GM18508 (cell line): ENCODE measurements at regions not wholly inside any gene's neighbourhood (a gene's known extent, or its start where the extent isn't known, plus 50 kb on each side); places are given as distances from the start of the nearest gene placed in this dataset.

ENCODE experiments used
- ATAC-seq: cut with Tn5 transposase; IDR thresholded peaks from one replicate; pipeline ENCODE4 v1.9.1; 2021; ENCODE audit warnings: moderate number of reproducible peaks; ENCODE audit not compliant: insufficient read depth, unreplicated experiment

DNA sequence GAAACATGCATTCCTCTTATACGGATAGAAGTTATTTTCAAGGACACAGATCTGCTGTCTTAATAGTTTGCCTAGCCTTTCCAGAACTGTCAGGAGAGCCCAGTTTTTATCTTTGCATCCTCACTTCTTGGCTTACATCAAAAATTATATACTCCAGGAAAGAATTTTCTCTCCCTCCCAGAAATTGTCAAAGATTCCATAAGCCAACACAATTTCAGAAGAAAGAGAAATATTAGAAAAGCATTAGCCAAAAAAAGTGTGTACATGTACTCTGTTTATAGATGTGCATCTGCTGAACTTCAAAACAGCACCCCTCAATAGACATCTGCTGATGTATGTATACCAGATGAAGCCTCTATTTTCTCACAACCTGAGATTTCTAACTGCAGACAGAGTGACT, 210.4 kb downstream of the METTL4 start:
- no peak for ATAC-seq

DNA sequence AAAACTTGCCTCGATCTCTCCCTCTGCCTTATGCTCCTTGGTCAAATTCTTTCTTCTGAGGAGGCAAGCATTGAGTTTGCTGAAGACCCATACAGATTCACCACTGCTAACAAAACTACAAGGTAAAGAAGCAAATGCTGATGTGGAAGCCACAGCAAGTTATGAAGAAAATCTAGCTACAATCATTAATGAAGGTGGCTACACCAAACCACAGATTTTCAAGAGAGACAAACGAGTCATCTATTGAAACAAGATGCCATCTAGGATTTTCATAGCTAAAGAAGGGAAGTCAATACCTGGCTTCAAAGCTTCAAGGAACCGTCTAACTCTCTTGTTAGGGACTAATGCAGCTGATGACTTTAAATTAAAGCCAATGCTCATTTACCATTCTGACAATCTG, 203.2 kb downstream of the METTL4 start:
- ATAC-seq, result no peak

DNA sequence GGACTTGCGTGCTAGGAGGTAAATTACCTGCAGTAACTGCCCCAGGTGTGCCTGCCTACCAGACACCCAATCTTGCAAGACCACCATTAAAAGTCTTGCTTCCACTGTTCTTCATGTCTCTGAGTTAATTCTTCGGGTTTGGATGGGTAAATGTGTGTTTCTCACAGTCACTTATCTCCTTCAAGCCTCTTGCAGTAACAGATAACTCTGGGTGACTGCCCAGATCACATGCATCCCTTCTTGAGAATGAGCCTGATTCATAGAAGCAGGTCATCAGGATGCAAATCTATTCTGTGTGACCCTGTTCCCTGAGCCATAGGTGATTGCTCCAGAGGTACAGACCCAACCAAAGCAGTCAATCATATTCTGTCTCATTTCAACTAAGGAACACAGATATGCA, 194.6 kb downstream of the METTL4 start:
- no peak for ATAC-seq

DNA sequence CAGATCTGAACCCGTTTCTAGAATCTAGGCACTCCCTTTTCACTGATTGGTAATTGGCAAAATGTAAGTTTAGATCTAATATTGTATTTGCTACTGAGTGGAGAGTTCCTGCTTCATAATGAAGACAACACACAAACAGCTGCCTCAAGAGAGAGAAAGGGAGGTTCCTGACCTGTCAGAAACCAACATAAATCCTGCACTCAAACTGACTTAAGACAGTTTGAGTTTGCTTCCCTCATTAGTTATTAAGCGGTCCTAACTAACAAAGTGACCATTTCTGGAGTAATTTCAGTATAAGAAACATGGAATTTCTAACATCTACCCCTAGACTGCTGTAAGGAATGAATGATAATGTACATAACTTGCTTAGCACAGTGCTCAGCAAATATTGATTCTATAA, 191.2 kb downstream of the METTL4 start:
- no peak for ATAC-seq

- ATAC-seq, result no peak
Measured at GRCh38 chr18:2381539-2381938, 189.8 kb downstream of the METTL4 start.

GRCh38 chr18:2387588-2387987, 183.7 kb downstream of the METTL4 start:
- ATAC-seq, result no peak

- ATAC-seq, result no peak
Measured at GRCh38 chr18:2390158-2390557, 181.1 kb downstream of the METTL4 start.

DNA sequence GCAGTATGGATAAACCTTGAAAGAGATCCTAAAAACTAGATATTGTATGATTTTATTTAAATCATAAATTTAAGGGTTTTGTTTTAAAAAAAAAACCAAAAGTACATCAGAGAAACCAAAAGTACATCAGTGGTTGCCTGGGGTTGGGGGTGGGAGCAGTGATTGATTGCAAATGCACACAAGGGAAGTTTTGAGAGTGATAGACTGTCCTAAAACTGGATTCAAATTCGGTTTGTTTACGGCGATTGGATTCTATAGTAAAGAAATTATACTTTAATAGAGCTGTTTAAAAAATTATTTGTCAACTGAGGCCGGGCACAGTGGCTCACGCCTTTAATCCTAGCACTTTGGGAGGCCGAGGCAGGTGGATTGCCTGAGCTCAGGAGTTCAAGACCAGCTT, 179.8 kb downstream of the METTL4 start:
- no peak for ATAC-seq

GRCh38 chr18:2392446-2392845, 178.9 kb downstream of the METTL4 start:
- ATAC-seq, result no peak

DNA sequence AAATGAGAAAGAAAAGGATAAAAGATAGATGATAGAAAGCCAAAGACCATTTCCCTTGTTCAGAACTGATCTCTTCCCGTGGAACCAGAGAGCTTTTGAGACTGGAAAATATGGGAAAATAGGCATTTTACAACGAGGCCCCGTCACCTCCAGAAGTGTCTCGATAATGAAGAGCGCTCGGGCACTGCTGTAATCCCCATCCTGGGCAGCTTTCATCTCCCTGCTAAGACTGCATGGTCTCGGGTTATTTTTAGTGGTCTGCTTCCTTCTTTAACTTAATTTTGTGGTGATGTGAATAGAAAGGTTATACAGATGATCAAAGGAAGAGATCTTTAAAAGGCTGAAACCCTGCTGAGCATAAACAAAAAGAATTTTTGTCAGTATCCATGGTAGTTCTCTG, 176.6 kb downstream of the METTL4 start:
- no peak for ATAC-seq

GRCh38 chr18:2395427-2396161, 175.7 kb downstream of the METTL4 start:
- peak; percentile 84 for ATAC-seq

DNA sequence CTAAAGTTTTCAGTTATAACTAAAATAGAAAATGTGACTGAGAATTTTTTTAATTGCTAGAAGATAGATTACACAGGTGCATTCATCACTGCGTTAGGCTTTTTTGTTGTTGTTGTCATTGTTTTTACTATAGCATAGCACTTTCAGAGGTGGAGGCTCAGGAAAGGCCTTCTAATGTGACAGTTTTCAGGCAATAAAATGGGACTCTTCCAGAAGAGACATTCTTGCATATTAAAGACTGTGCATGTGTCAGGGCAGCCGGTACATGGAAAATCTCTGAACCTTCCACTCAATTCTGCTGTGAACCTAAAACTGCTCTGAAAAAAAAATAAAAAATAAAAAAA, 175.2 kb downstream of the METTL4 start:
- ATAC-seq, result peak; percentile 21

- ATAC-seq, result no peak
Measured at GRCh38 chr18:2400701-2401196, 170.6 kb downstream of the METTL4 start.

DNA sequence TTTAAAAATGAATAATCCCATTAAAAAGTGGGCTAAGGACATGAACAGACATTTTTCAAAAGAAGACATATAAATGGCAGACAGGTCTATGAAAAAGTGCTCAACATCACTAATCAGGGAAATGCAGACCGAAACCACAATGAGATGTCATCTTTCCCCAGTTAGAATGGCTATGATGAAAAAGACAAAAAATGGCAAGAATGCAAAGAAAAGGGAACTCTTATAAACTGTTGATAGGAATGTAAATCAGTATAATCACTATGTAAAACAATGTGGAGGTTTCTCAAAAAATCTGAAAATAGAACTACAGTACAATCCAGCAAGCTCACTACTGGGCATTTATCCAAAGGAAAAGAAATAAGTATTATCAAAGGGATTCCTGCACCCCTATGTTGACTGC, 169.2 kb downstream of the METTL4 start:
- ATAC-seq, result no peak

- ATAC-seq, result no peak
Measured at GRCh38 chr18:2406544-2406943, 164.8 kb downstream of the METTL4 start.

- no peak for ATAC-seq
Measured at GRCh38 chr18:2407961-2408360, 163.3 kb downstream of the METTL4 start.

GRCh38 chr18:2409906-2410305, 161.4 kb downstream of the METTL4 start:
- ATAC-seq, result no peak

GRCh38 chr18:2410688-2411087, 160.6 kb downstream of the METTL4 start:
- ATAC-seq, result no peak

GRCh38 chr18:2411381-2411960, 159.8 kb downstream of the METTL4 start:
- ATAC-seq, result no peak

DNA sequence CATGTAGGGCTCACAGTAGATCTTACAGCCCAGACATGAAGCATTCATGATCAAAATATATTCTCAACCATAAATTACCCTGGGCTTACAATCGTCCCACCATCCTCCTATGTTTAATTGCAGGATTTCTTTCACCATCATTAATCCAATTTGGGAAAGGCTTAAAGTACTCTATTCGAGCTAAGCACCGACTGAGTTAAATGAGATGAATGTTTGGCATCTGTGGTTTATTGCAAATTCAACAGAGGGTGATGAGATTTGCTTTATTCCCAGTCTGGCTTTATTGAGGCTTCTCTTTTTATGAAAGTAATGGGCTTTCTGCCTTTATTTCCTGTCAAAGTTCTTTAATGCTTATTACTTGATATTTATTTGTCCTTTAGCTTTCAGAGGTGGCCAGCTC, 159.0 kb downstream of the METTL4 start:
- ATAC-seq, result no peak

DNA sequence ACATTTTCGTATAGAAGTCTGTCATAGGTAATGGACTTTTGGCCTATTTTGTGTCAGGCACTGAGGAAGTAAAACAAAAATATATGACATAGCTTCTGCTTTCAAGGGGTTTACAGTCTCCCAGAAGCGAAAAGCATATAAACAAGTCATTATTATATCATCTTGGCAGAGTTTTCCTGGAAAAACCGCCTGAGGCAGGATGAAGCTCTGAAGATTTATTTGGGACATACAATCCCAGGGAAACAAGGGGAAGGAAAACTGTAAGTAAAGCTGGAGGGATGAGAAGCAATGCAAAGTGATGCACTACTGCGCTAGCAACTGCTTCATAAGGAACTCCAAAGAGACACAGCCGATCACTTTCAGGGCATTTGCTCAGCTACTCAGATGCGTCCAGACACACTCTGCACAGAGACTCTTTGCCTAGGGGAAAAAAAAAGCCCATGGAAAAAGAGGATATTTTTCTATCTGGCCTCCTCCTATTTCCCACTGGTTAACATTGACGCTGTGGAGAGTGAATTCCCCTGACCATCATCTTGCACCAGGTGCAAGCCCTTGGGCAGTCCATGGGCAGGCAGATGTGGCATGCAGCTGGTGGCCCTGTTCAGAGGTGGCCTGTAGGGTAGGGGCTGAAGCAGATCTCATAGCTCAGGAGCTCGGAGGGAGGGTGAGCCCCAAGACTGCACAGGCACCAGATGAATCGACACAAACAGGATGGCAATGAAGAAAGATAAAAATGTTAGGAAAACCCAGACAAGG, 158.1 kb downstream of the METTL4 start:
- no peak for ATAC-seq
